ENCODE measurements at regions not wholly inside any gene's neighbourhood (a gene's known extent, or its start where the extent isn't known, plus 50 kb on each side); places are given as distances from the start of the nearest gene placed in this dataset.

- no peak for DNase-seq (ENCODE audit: low read depth, low spot score)
- no peak overlapping the region for H3K4me3 ChIP-seq (ENCODE audit: low read length)
Measured at GRCh38 chr10:118537623-118538022, 57.8 kb downstream of the PRLHR start.

GRCh38 chr10:118534136-118534535 is 61.3 kb downstream of the PRLHR start:
- no peak for DNase-seq (ENCODE audit: low read depth, low spot score)
- no peak overlapping the region for H3K4me3 ChIP-seq (ENCODE audit: low read length)

GRCh38 chr10:118531105-118531852 is 64.2 kb downstream of the PRLHR start:
- DNase-seq (ENCODE audit: low read depth, low spot score) = no peak

GRCh38 chr10:118528426-118528825 is 67.0 kb downstream of the PRLHR start:
- no peak for DNase-seq (ENCODE audit: low read depth, low spot score)
- H3K4me3 ChIP-seq (ENCODE audit: low read length) = no peak overlapping the region

More at GRCh38 chr10:118531105-118531852, 64.2 kb downstream of the PRLHR start:
- no peak overlapping the region for H3K4me3 ChIP-seq (ENCODE audit: low read length)

- no peak for DNase-seq (ENCODE audit: low read depth, low spot score)
Measured at GRCh38 chr10:118523775-118524174, 71.7 kb downstream of the PRLHR start.

GRCh38 chr10:118522791-118523498 is 72.5 kb downstream of the PRLHR start:
- no peak for DNase-seq (ENCODE audit: low read depth, low spot score)
- H3K4me3 ChIP-seq (ENCODE audit: low read length) = no peak overlapping the region

More at GRCh38 chr10:118523775-118524174, 71.7 kb downstream of the PRLHR start:
- no peak overlapping the region for H3K4me3 ChIP-seq (ENCODE audit: low read length)

- no peak for DNase-seq (ENCODE audit: low read depth, low spot score)
- no peak overlapping the region for H3K4me3 ChIP-seq (ENCODE audit: low read length)
Measured at GRCh38 chr10:118521415-118522117, 73.9 kb downstream of the PRLHR start.

- no peak for DNase-seq (ENCODE audit: low read depth, low spot score)
- H3K4me3 ChIP-seq (ENCODE audit: low read length) = no peak overlapping the region
Measured at GRCh38 chr10:118520116-118520742, 75.2 kb downstream of the PRLHR start.

- DNase-seq (ENCODE audit: low read depth, low spot score) = no peak
- no peak overlapping the region for H3K4me3 ChIP-seq (ENCODE audit: low read length)
Measured at GRCh38 chr10:118518095-118518494, 77.4 kb downstream of the PRLHR start.

- no peak overlapping the region for H3K4me3 ChIP-seq (ENCODE audit: low read length)
- DNase-seq (ENCODE audit: low read depth, low spot score) = no peak
Measured at GRCh38 chr10:118516716-118517115, 78.7 kb downstream of the PRLHR start.

GRCh38 chr10:118513174-118513573 is 82.3 kb downstream of the PRLHR start:
- no peak overlapping the region for H3K4me3 ChIP-seq (ENCODE audit: low read length)
- DNase-seq (ENCODE audit: low read depth, low spot score) = no peak

GRCh38 chr10:118511711-118512110 is 83.7 kb downstream of the PRLHR start:
- DNase-seq (ENCODE audit: low read depth, low spot score) = no peak

GRCh38 chr10:118508863-118509262 is 86.6 kb downstream of the PRLHR start:
- DNase-seq (ENCODE audit: low read depth, low spot score) = no peak
- H3K4me3 ChIP-seq (ENCODE audit: low read length) = no peak overlapping the region

More at GRCh38 chr10:118511711-118512110, 83.7 kb downstream of the PRLHR start:
- H3K4me3 ChIP-seq (ENCODE audit: low read length) = no peak overlapping the region

- DNase-seq (ENCODE audit: low read depth, low spot score) = no peak
- no peak overlapping the region for H3K4me3 ChIP-seq (ENCODE audit: low read length)
Measured at GRCh38 chr10:118508355-118508754, 87.1 kb downstream of the PRLHR start.

GRCh38 chr10:118506671-118507590 is 88.5 kb downstream of the PRLHR start:
- H3K4me3 ChIP-seq (ENCODE audit: low read length) = no peak overlapping the region
- DNase-seq (ENCODE audit: low read depth, low spot score) = no peak

- no peak for DNase-seq (ENCODE audit: low read depth, low spot score)
- no peak overlapping the region for H3K4me3 ChIP-seq (ENCODE audit: low read length)
Measured at GRCh38 chr10:118505363-118505762, 90.1 kb downstream of the PRLHR start.

GRCh38 chr10:118504467-118505205 is 90.8 kb downstream of the PRLHR start:
- H3K4me3 ChIP-seq (ENCODE audit: low read length) = no peak overlapping the region
- no peak for DNase-seq (ENCODE audit: low read depth, low spot score)

GRCh38 chr10:118504044-118504443 is 91.4 kb downstream of the PRLHR start:
- no peak for DNase-seq (ENCODE audit: low read depth, low spot score)
- no peak overlapping the region for H3K4me3 ChIP-seq (ENCODE audit: low read length)
